ENCODE measurements at regions not wholly inside any gene's neighbourhood (a gene's known extent, or its start where the extent isn't known, plus 50 kb on each side); places are given as distances from the start of the nearest gene placed in this dataset.

DNA sequence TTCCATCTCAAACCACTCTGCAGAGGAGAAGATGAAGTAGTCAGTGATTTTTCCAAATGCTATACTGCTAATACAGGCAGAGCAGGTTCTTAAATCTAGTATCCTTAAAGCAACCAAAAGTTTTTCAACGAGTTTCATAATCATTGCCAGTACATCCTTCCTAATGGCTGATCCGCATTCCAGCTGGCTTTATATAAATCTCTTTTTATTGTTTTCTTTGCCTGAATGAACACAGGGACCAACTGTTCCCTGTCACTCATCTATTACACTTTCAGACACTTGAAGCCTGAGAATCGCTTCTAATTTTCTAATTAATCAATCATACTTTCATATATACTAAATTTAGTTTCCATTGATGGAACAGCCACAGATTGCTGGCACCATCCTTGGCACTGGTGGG, 508.6 kb downstream of the RAB28 start:
- TF ChIP-seq POLR2AphosphoS5 (IDR thresholded peaks at IDR 0.05) = no peak
- TF ChIP-seq, protein P1, sequence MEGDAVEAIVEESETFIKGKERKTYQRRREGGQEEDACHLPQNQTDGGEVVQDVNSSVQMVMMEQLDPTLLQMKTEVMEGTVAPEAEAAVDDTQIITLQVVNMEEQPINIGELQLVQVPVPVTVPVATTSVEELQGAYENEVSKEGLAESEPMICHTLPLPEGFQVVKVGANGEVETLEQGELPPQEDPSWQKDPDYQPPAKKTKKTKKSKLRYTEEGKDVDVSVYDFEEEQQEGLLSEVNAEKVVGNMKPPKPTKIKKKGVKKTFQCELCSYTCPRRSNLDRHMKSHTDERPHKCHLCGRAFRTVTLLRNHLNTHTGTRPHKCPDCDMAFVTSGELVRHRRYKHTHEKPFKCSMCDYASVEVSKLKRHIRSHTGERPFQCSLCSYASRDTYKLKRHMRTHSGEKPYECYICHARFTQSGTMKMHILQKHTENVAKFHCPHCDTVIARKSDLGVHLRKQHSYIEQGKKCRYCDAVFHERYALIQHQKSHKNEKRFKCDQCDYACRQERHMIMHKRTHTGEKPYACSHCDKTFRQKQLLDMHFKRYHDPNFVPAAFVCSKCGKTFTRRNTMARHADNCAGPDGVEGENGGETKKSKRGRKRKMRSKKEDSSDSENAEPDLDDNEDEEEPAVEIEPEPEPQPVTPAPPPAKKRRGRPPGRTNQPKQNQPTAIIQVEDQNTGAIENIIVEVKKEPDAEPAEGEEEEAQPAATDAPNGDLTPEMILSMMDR (IDR thresholded peaks at IDR 0.05) = no peak
- no peak for TF ChIP-seq POLR2A (IDR thresholded peaks at IDR 0.05)
- TF ChIP-seq EP300 (IDR thresholded peaks at IDR 0.05) = no peak

Data from sigmoid colon (tissue), 4 donors.